ENCODE measurements at regions not wholly inside any gene's neighbourhood (a gene's known extent, or its start where the extent isn't known, plus 50 kb on each side); places are given as distances from the start of the nearest gene placed in this dataset.

GRCh38 chr16:9177861-9178260 lies 86.4 kb downstream of the HAPSTR1 start (continued):
- TF ChIP-seq ZBTB7A (IDR thresholded peaks at IDR 0.05; ENCODE audit: borderline replicate concordance, control insufficient read depth, low read depth, low read length) (no peak), KAT2B (IDR thresholded peaks at IDR 0.05; ENCODE audit: low read depth, low read length) (no peak), KLF16 (IDR thresholded peaks at IDR 0.05) (no peak), THRB (CRISPR knock-in tag; conservative IDR thresholded peaks at IDR 0.05) (no peak)

- FAIRE-seq, result peak; percentile 49
- no peaks in the 10 kb centered on the region for H3K9me3 ChIP-seq (replicated peaks; ENCODE audit: control insufficient read depth, insufficient read depth, low read depth, low read length)
- H3K9ac ChIP-seq (ENCODE audit: insufficient read depth in 1 of 2, low read depth in 2 of 2, low read length in 2 of 2), result no peak overlapping the region
- no peak overlapping the region for H3K4me3 ChIP-seq
- no peak overlapping the region for H3K27ac ChIP-seq (ENCODE audit: extremely low read depth, low read depth, low read length)
- in situ Hi-C loops (cut with MboI) (no loop called here), intact Hi-C loops (cut with micrococcal nuclease) (no loop called here)
- ChIA-PET CTCF (ENCODE audit: low intra/inter-chr PET ratio) (no interaction called here), POLR2A (interaction anchor here (0.6 to 1.5 kb wide), 5 partner anchors 11 to 1481 kb away, joined by 3 to 5 read pairs (median 4); no protein-coding TSS in a partner anchor)
- DNase-seq (ENCODE audit: extremely low read depth in 1 of 4, low spot score in 3 of 4), result peak; percentile 12 to 45 (median 39)
- no TSS peak for BruUV-seq (replicated peaks)
- H3K4me1 ChIP-seq (replicated peaks in 1 of 2; ENCODE audit: control insufficient read depth in 2 of 2, insufficient read depth in 2 of 2, low read length in 2 of 2), result peaks cover 0 to 8% of the 10 kb centered on the region in 2 experiments; a peak in 1 of 5 replicates
- WGBS (ENCODE audit: insufficient coverage, low coverage, missing lambda C conversion rate), result 28% methylated on average over 26 of the region's 29 CpGs
- ATAC-seq, result peak; percentile 95
- H3K27me3 ChIP-seq (ENCODE audit: control insufficient read depth in 2 of 2, insufficient read depth in 2 of 2, low read length in 2 of 2), result peaks cover 9 to 24% of the 10 kb centered on the region in 2 experiments; a peak in 4 of 5 replicates
- H2AFZ ChIP-seq (ENCODE audit: low read depth, low read length), result peak overlapping the region; percentile 38; the same call in 1 of the 2 replicates
- H3K4me2 ChIP-seq (ENCODE audit: insufficient read depth, low read length), result peak overlapping the region; percentile 37
- no peaks in the 10 kb centered on the region; the same call in 1 of the 2 replicates for H4K20me1 ChIP-seq (replicated peaks; ENCODE audit: control insufficient read depth, insufficient read depth, low read length)
- H3K79me2 ChIP-seq (ENCODE audit: control insufficient read depth, insufficient read depth, low read length), result no peaks in the 10 kb centered on the region
- H3K9me1 ChIP-seq (ENCODE audit: control insufficient read depth, insufficient read depth, low read length), result no peaks in the 10 kb centered on the region
- no peaks in the 10 kb centered on the region for H3K36me3 ChIP-seq (ENCODE audit: control insufficient read depth, insufficient read depth, low read length)
- no peak for TF ChIP-seq RBM17 (IDR thresholded peaks at IDR 0.05; ENCODE audit: borderline replicate concordance, low read depth, low read length)
- peak; percentile 21; the same call in 1 of the 2 replicates for TF ChIP-seq CREB3L1 (IDR thresholded peaks at IDR 0.05; ENCODE audit: borderline replicate concordance, low read depth)
- TF ChIP-seq FOXK1 (CRISPR knock-in tag; IDR thresholded peaks at IDR 0.05; ENCODE audit: borderline replicate concordance), result no peak
- no peak for TF ChIP-seq ZC3H11A (IDR thresholded peaks at IDR 0.05; ENCODE audit: low read depth, low read length)
- 0 out of 2 replicates have a peak, but pooled peaks have one; percentile 17 for TF ChIP-seq ZNF740 (CRISPR knock-in tag; IDR thresholded peaks at IDR 0.05)
- TF ChIP-seq ZNF740 (tag; IDR thresholded peaks at IDR 0.05), result peak in 1 of 2 experiments; percentile 72; a peak in 2 of 4 replicates
These were observed 92.4 kb downstream of the HAPSTR1 start for GRCh38 chr16:9183682-9184353.
